Breast epithelium (tissue), 4 donors: ENCODE measurements at regions not wholly inside any gene's neighbourhood (a gene's known extent, or its start where the extent isn't known, plus 50 kb on each side); places are given as distances from the start of the nearest gene placed in this dataset.

Source experiments
- DNase-seq, 2 donors: peaks; one replicate each; pipeline ENCODE4 v3.0.0-alpha.2; 2019; ENCODE audit warnings: low spot score in 2 of 2
- H3K27ac ChIP-seq, 2 donors: fragments of 200-600 bp; sonication (generic) in 1 of 2; one replicate each; pipeline ENCODE4 v1.5.1; 2016 to 2019; ENCODE audit warnings: mild to moderate bottlenecking in 1 of 2
- H3K27me3 ChIP-seq, 2 donors: fragments of 200-600 bp; sonication (generic) in 1 of 2; one replicate each; pipeline versions ENCODE4 v1.5.1 to v1.6.0; 2017 to 2019; ENCODE audit warnings: control low read depth in 1 of 2, mild to moderate bottlenecking in 1 of 2
- H3K36me3 ChIP-seq: fragments of 200-600 bp; one replicate; pipeline ENCODE4 v1.5.1; 2019
- H3K4me1 ChIP-seq, 2 donors: fragments of 200-600 bp; sonication (generic); one replicate each; pipeline ENCODE4 v1.5.1; 2016 to 2019; ENCODE audit warnings: control low read depth in 1 of 2
- H3K4me3 ChIP-seq, 3 donors: fragments of 200-600 bp; sonication (generic); 1 replicate in 2 of 3; 2 replicates in 1 of 3; pipeline ENCODE4 v1.5.1; 2016 to 2019; ENCODE audit warnings: mild to moderate bottlenecking in 3 of 3, moderate library complexity in 2 of 3
- H3K9me3 ChIP-seq, 2 donors: fragments of 200-600 bp; sonication (generic) in 1 of 2; one replicate each; pipeline ENCODE4 v1.5.1; 2016 to 2019; ENCODE audit warnings: control low read depth in 1 of 2
- POLR2A ChIP-seq: fragments of 450-650 bp; IDR thresholded peaks from one replicate; pipeline ENCODE4 v1.6.1; 2016; ENCODE audit warnings: antibody characterized with exemption, mild to moderate bottlenecking, moderate library complexity
- POLR2AphosphoS5 ChIP-seq, 3 donors: sonication (generic); formaldehyde crosslinking; IDR thresholded peaks; one replicate each; pipeline ENCODE4 v1.6.1; 2017; ENCODE audit warnings: antibody characterized with exemption in 3 of 3
- intact Hi-C: fragments of 100-400 bp; cut with DNase I; formaldehyde crosslinking; loops from one replicate; pipeline ENCODE4 v1.15.1; 2023; ENCODE audit warnings: low total_unique reads
- TF ChIP-seq, protein P1 (sequence below), 3 donors: fragments of 450-650 bp; IDR thresholded peaks; one replicate each; pipeline ENCODE4 v1.5.1; 2016 to 2017; ENCODE audit warnings: antibody characterized with exemption in 3 of 3, mild to moderate bottlenecking in 3 of 3, moderate library complexity in 3 of 3

DNA sequence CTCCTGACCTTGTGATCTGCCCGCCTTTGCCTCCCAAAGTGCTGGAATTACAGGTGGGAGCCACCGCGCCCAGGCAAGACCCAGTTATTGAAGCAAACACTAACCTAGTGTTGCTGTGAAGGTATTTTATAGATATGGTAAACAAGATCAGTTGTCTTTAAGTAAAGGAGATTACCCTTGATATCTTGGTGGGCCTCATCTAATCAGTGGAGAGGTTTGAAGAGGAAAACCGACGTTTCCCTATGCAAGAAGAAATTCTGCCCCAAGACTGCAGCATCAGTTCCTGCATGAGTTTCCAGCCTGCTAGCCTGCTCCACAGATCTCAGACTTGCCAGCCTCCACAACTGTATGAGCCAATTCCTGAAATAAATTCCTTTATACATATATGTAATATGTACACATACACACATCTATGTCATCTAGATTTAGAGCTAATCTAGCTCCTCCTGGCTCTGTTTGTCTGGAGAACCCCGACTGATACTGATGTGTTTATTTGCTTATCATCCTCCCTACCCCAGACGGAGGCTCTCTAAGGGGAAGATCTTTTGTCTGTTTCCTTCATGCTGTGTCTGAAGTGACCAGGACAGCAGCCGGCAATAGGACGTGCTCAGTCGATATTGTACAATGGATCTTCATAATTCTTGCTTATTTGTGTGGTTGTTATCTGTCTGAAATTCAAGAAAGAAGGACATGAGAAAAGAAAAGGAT lies 90.9 kb downstream of the IER5 start:
- no peaks in the 10 kb centered on the region for H3K4me1 ChIP-seq
- TF ChIP-seq, protein P1, sequence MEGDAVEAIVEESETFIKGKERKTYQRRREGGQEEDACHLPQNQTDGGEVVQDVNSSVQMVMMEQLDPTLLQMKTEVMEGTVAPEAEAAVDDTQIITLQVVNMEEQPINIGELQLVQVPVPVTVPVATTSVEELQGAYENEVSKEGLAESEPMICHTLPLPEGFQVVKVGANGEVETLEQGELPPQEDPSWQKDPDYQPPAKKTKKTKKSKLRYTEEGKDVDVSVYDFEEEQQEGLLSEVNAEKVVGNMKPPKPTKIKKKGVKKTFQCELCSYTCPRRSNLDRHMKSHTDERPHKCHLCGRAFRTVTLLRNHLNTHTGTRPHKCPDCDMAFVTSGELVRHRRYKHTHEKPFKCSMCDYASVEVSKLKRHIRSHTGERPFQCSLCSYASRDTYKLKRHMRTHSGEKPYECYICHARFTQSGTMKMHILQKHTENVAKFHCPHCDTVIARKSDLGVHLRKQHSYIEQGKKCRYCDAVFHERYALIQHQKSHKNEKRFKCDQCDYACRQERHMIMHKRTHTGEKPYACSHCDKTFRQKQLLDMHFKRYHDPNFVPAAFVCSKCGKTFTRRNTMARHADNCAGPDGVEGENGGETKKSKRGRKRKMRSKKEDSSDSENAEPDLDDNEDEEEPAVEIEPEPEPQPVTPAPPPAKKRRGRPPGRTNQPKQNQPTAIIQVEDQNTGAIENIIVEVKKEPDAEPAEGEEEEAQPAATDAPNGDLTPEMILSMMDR (IDR thresholded peaks at IDR 0.05) = no peak
- TF ChIP-seq POLR2AphosphoS5 (IDR thresholded peaks at IDR 0.05) (no peak), POLR2A (no peak)
- H3K36me3 ChIP-seq = no peaks in the 10 kb centered on the region
- no peak overlapping the region for H3K27ac ChIP-seq
- intact Hi-C loops = no loop called here
- H3K27me3 ChIP-seq = no peaks in the 10 kb centered on the region
- no peak overlapping the region for H3K4me3 ChIP-seq
- DNase-seq = no peak
- H3K9me3 ChIP-seq = no peaks in the 10 kb centered on the region

DNA sequence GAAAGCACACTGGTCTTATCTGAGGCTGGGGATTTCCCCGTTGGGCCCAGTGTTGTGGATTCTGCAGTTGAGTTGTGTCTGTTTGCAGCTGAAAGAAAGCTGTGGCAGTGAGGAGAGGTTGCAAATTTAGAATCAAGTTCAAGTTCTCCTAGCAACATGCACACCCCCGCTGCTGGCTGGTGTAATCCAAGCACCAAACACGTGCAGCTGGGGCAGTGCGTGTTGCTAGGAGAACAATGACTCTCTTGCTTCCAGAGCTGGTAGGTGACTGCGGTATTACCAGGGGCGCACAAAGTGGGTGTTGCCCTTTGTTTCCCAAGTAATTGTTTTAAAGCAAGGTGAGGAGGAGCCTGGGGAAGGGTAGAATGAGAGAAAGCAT lies 91.5 kb downstream of the IER5 start:
- peak in 1 of 2 donors; percentile 45 for DNase-seq
- Histone ChIP-seq H3K27me3 (no peaks in the 10 kb centered on the region), H3K36me3 (no peaks in the 10 kb centered on the region), H3K27ac (no peak overlapping the region), H3K4me1 (no peaks in the 10 kb centered on the region), H3K4me3 (no peak overlapping the region), H3K9me3 (no peaks in the 10 kb centered on the region)
- TF ChIP-seq, protein P1 (IDR thresholded peaks at IDR 0.05) = no peak
- TF ChIP-seq POLR2A (no peak), POLR2AphosphoS5 (IDR thresholded peaks at IDR 0.05) (no peak)
- intact Hi-C loops = no loop called here

DNA sequence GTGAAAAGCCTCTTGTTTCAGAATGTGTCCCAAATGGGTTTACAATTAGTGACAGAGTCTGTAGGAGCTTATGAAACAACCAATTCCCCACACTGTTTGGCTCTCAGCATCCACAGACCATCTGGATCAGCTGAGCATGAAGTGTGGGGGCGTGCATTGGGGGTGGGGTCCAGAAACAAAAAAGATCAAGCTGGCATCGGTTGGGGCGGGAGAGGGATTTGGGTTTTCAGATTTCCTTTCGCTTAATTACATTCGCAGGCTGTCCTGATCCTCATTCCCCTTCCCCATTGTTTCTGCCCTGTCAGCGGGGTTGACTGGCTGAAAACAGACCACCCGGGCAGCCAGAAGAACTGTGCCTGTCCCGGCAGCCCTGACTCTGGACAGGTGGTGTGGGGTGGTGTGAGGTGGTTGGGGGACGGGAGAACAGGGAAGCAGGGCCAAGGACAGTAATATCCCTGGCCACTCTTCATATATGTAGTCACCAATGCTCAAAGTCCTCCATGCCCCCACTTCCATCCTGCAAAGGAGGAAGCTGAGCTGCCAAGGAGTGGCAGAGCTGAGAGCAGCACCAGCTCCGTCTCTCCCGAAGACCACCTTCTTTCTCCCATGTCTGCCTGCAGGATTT lies 92.0 kb downstream of the IER5 start:
- Histone ChIP-seq H3K27me3 (no peaks in the 10 kb centered on the region), H3K27ac (no peak overlapping the region), H3K9me3 (no peaks in the 10 kb centered on the region), H3K4me3 (no peak overlapping the region), H3K36me3 (no peaks in the 10 kb centered on the region), H3K4me1 (no peaks in the 10 kb centered on the region)
- TF ChIP-seq, protein P1 (IDR thresholded peaks at IDR 0.05) = no peak
- no peak for TF ChIP-seq POLR2AphosphoS5 (IDR thresholded peaks at IDR 0.05)
- TF ChIP-seq POLR2A = no peak
- intact Hi-C loops = no loop called here
- no peak for DNase-seq

DNA sequence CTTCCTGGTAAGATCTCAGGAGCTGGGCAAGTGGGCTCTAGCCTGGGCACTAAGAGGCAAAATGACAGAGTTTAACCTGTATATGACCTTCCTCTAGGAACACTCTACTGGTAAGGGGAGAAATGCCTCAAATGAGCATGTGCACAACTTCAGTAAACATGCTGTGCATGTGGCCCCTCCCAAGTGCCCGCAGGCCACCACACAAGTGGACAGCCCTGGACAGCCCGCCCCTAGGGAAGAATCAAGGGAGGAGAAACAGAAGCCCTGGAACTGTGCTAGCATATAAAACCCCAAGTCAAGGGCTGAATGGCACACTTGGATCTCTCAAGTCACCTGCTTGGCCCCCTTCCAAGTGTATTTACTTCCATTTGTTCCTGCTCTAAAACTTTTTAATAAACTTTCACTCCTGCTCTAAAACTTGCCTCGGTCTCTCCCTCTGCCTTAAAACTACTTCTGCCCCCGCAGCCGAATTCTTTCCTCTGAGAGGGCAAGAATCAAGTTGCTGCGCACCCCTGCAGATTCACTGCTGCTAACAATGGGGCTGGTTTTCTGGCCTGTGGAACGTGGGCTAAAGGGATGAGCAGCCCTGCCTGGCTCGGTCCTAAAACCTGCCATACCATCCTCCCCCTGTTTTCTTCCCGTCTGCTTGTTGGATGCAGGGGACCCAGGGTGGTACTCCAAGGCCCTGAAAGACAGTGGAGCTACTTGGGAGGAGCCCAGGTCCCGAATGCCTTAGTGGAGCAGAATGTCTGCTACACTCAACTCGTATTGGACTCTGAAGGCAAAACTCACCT lies 93.5 kb downstream of the IER5 start:
- no peak for DNase-seq
- H3K36me3 ChIP-seq = no peaks in the 10 kb centered on the region
- TF ChIP-seq POLR2A (no peak), POLR2AphosphoS5 (IDR thresholded peaks at IDR 0.05) (no peak)
- TF ChIP-seq, protein P1 (IDR thresholded peaks at IDR 0.05) = no peak
- H3K4me1 ChIP-seq = no peaks in the 10 kb centered on the region
- no peaks in the 10 kb centered on the region for H3K9me3 ChIP-seq
- peaks cover 0 to under 1% of the 10 kb centered on the region in 2 donors for H3K27me3 ChIP-seq
- no peak overlapping the region for H3K27ac ChIP-seq
- intact Hi-C loops = no loop called here
- H3K4me3 ChIP-seq = no peak overlapping the region

DNA sequence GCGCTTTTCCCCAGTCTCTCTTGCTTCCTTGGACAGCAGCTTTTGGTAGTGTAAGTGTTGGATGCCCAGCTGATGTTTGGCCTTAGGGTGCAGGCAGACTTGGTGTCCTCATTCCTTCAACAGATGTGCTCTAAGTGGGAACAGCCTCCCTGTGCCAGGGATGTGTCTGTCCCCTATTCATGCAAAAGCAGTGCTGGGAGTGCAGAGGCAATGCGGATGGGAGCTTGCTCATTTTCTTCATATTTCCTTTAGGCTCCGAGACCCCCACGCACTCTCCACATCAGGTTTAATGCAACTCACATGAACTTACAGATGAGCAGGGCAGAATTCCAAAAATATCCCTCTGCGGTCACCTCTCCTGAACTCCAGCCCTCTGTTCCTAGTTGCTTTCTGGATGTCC lies 96.1 kb downstream of the IER5 start:
- H3K9me3 ChIP-seq = no peaks in the 10 kb centered on the region
- TF ChIP-seq, protein P1 (IDR thresholded peaks at IDR 0.05) = no peak
- TF ChIP-seq POLR2A (no peak), POLR2AphosphoS5 (IDR thresholded peaks at IDR 0.05) (no peak)
- DNase-seq = no peak

More for the DNA sequence above, 96.1 kb downstream of the IER5 start:
- H3K4me1 ChIP-seq = no peaks in the 10 kb centered on the region
- peaks cover 0 to 5% of the 10 kb centered on the region in 2 donors for H3K27me3 ChIP-seq
- H3K27ac ChIP-seq = no peak overlapping the region
- no peaks in the 10 kb centered on the region for H3K36me3 ChIP-seq
- intact Hi-C loops = no loop called here
- no peak overlapping the region for H3K4me3 ChIP-seq
